B cell (primary cell): ENCODE measurements at regions not wholly inside any gene's neighbourhood (a gene's known extent, or its start where the extent isn't known, plus 50 kb on each side); places are given as distances from the start of the nearest gene placed in this dataset.
"Not testable (repeated sequence)": the region's sequence is repeated elsewhere in the genome, so short reads cannot be mapped to it uniquely, and the experiment has no call there.

Experiments
- EZH2 ChIP-seq: IDR thresholded peaks from 2 replicates; pipeline ENCODE4 v1.6.1; 2012; ENCODE audit warnings: borderline replicate concordance, low read depth, mild to moderate bottlenecking, moderate library complexity, low read length; ENCODE audit not compliant: insufficient read depth, poor library complexity, severe bottlenecking
- TF ChIP-seq, protein P1 (sequence below): fragments of 200-600 bp; IDR thresholded peaks from one replicate; pipeline ENCODE4 v1.8.0; 2022; ENCODE audit warnings: antibody characterized with exemption, mild to moderate bottlenecking

DNA sequence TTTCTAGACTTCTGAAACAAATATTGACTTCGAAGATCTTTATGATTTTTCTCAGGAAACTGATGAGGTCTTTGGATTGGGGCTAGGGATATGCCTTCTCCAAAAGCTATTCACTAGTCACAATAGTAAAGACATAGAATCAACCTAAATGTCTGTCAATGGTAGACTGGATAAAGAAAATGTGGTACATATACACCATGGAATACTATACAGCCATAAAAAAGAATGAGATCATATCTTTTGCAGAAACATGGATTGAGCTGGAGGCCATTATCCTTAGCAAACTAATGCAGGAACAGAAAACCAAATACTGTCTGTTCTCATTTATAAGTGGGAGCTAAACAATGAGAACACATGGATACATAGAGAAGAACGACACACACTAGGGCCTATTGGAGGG lies 308.5 kb upstream of the HNRNPA3 start:
- TF ChIP-seq, protein P1, sequence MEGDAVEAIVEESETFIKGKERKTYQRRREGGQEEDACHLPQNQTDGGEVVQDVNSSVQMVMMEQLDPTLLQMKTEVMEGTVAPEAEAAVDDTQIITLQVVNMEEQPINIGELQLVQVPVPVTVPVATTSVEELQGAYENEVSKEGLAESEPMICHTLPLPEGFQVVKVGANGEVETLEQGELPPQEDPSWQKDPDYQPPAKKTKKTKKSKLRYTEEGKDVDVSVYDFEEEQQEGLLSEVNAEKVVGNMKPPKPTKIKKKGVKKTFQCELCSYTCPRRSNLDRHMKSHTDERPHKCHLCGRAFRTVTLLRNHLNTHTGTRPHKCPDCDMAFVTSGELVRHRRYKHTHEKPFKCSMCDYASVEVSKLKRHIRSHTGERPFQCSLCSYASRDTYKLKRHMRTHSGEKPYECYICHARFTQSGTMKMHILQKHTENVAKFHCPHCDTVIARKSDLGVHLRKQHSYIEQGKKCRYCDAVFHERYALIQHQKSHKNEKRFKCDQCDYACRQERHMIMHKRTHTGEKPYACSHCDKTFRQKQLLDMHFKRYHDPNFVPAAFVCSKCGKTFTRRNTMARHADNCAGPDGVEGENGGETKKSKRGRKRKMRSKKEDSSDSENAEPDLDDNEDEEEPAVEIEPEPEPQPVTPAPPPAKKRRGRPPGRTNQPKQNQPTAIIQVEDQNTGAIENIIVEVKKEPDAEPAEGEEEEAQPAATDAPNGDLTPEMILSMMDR: not testable (repeated sequence)
- TF ChIP-seq EZH2: not testable (repeated sequence)
